Neural progenitor cell (in vitro differentiated cells): ENCODE measurements at regions not wholly inside any gene's neighbourhood (a gene's known extent, or its start where the extent isn't known, plus 50 kb on each side); places are given as distances from the start of the nearest gene placed in this dataset.

Experiments used
- EZH2 ChIP-seq: fragments of 200-600 bp; sonication (generic); IDR thresholded peaks from 2 replicates; pipeline ENCODE4 v1.6.1; 2017; ENCODE audit warnings: antibody characterized with exemption, mild to moderate bottlenecking, moderate library complexity
- EZH2phosphoT487 ChIP-seq: fragments of 200-600 bp; sonication (generic); IDR thresholded peaks from 2 replicates; pipeline ENCODE4 v1.6.1; 2017; ENCODE audit warnings: antibody characterized with exemption
- TF ChIP-seq, protein P1 (sequence below): fragments of 200-600 bp; sonication (generic); IDR thresholded peaks from 2 replicates; pipeline ENCODE4 v1.5.1; 2017; ENCODE audit warnings: antibody characterized with exemption, mild to moderate bottlenecking

DNA sequence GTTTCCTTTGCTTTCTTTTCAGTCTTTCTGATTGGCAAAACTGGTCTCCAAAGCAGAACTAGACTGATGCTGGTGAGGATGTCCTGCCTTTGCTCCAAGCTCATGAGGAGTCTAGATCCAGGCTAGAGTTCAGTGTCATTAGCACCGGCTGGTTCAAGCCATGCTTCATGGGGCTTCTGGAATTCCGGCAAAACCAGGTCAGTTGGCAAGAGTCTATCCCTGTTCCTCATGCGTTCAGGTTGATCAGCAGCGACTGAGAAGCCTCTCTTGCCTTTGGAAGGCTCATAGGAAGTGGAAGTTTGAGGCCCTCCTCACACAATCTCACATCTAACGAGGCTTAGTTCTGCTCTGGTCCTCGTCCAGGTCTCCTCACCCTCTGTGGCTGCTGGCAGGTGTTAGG, 194.3 kb downstream of the HS3ST3A1 start:
- TF ChIP-seq, protein P1, sequence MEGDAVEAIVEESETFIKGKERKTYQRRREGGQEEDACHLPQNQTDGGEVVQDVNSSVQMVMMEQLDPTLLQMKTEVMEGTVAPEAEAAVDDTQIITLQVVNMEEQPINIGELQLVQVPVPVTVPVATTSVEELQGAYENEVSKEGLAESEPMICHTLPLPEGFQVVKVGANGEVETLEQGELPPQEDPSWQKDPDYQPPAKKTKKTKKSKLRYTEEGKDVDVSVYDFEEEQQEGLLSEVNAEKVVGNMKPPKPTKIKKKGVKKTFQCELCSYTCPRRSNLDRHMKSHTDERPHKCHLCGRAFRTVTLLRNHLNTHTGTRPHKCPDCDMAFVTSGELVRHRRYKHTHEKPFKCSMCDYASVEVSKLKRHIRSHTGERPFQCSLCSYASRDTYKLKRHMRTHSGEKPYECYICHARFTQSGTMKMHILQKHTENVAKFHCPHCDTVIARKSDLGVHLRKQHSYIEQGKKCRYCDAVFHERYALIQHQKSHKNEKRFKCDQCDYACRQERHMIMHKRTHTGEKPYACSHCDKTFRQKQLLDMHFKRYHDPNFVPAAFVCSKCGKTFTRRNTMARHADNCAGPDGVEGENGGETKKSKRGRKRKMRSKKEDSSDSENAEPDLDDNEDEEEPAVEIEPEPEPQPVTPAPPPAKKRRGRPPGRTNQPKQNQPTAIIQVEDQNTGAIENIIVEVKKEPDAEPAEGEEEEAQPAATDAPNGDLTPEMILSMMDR: no peak
- TF ChIP-seq EZH2phosphoT487 (no peak), EZH2 (no peak)
